Globus pallidus (tissue), 1 donor: ENCODE measurements at regions not wholly inside any gene's neighbourhood (a gene's known extent, or its start where the extent isn't known, plus 50 kb on each side); places are given as distances from the start of the nearest gene placed in this dataset.

Experiments used
- DNase-seq: peaks from one replicate; pipeline ENCODE4 v3.0.0-alpha.2; 2015; ENCODE audit warnings: low spot score

- DNase-seq, result no peak
Measured at GRCh38 chr6:85127696-85128243, 322.1 kb upstream of the NT5E start.

GRCh38 chr6:85127168-85127498 lies 322.8 kb upstream of the NT5E start:
- DNase-seq, result no peak

GRCh38 chr6:85126485-85127167 lies 323.3 kb upstream of the NT5E start:
- DNase-seq, result peak; percentile 13

- DNase-seq, result no peak
Measured at GRCh38 chr6:85125526-85125925, 324.4 kb upstream of the NT5E start.

- DNase-seq, result no peak
Measured at GRCh38 chr6:85124472-85125354, 325.2 kb upstream of the NT5E start.

GRCh38 chr6:85121158-85121557 lies 328.7 kb upstream of the NT5E start:
- DNase-seq, result no peak

GRCh38 chr6:85118652-85119235 lies 331.1 kb upstream of the NT5E start:
- DNase-seq, result no peak

- no peak for DNase-seq
Measured at GRCh38 chr6:85118233-85118632, 331.6 kb upstream of the NT5E start.

GRCh38 chr6:85116475-85116874 lies 333.4 kb upstream of the NT5E start:
- no peak for DNase-seq

GRCh38 chr6:85115876-85116275 lies 334.0 kb upstream of the NT5E start:
- no peak for DNase-seq

GRCh38 chr6:85115376-85115775 lies 334.5 kb upstream of the NT5E start:
- no peak for DNase-seq

GRCh38 chr6:85114581-85114935 lies 335.3 kb upstream of the NT5E start:
- DNase-seq, result no peak

GRCh38 chr6:85113934-85114580 lies 335.8 kb upstream of the NT5E start:
- DNase-seq, result no peak

- DNase-seq, result no peak
Measured at GRCh38 chr6:85112540-85112939, 337.3 kb upstream of the NT5E start.

- DNase-seq, result no peak
Measured at GRCh38 chr6:85111481-85112011, 338.3 kb upstream of the NT5E start.

- no peak for DNase-seq
Measured at GRCh38 chr6:85110943-85111342, 338.9 kb upstream of the NT5E start.

- DNase-seq, result no peak
Measured at GRCh38 chr6:85107701-85108100, 342.2 kb upstream of the NT5E start.

GRCh38 chr6:85096976-85097375 lies 332.6 kb upstream of the TBX18 start:
- DNase-seq, result no peak

GRCh38 chr6:85092226-85092625 lies 327.8 kb upstream of the TBX18 start:
- no peak for DNase-seq

GRCh38 chr6:85089255-85089654 lies 324.9 kb upstream of the TBX18 start:
- DNase-seq, result no peak

- no peak for DNase-seq
Measured at GRCh38 chr6:85085875-85086274, 321.5 kb upstream of the TBX18 start.

- DNase-seq, result no peak
Measured at GRCh38 chr6:85081102-85081501, 316.7 kb upstream of the TBX18 start.
